Spleen (tissue), 11 donors: ENCODE measurements at regions not wholly inside any gene's neighbourhood (a gene's known extent, or its start where the extent isn't known, plus 50 kb on each side); places are given as distances from the start of the nearest gene placed in this dataset.
A peak's percentile ranks its signal among the peaks of the same experiment; 100 is the strongest.

ENCODE experiments used
- DNase-seq: peaks from one replicate; pipeline ENCODE4 v3.0.0-alpha.2; 2020
- H3K27ac ChIP-seq, 8 donors: fragments of 200-600 bp; sonication (generic) in 7 of 8; 1 replicate in 4 of 8; 2 replicates in 4 of 8; pipeline versions ENCODE4 v1.5.0 to v1.8.0; 2016 to 2021; ENCODE audit warnings: inconsistent platforms in 4 of 8, mild to moderate bottlenecking in 4 of 8, moderate library complexity in 1 of 8
- H3K27me3 ChIP-seq, 7 donors: fragments of 200-600 bp; sonication (generic) in 6 of 7; replicated peaks in 1 of 7; 1 replicate in 4 of 7; 2 replicates in 3 of 7; pipeline versions ENCODE4 v1.5.0 to v1.8.0; 2016 to 2021; ENCODE audit warnings: inconsistent platforms in 3 of 7, mild to moderate bottlenecking in 1 of 7
- H3K36me3 ChIP-seq, 6 donors: fragments of 200-600 bp; sonication (generic) in 5 of 6; 1 replicate in 4 of 6; 2 replicates in 2 of 6; pipeline versions ENCODE4 v1.5.0 to v1.8.0; 2016 to 2021; ENCODE audit warnings: inconsistent platforms in 2 of 6
- H3K4me1 ChIP-seq, 6 donors: fragments of 200-600 bp; sonication (generic) in 5 of 6; 1 replicate in 3 of 6; 2 replicates in 3 of 6; pipeline versions ENCODE4 v1.5.0 to v1.8.0; 2016 to 2021; ENCODE audit warnings: inconsistent platforms in 3 of 6
- H3K4me3 ChIP-seq, 8 donors: fragments of 200-600 bp; sonication (generic) in 7 of 8; 1 replicate in 4 of 8; 2 replicates in 4 of 8; pipeline versions ENCODE4 v1.5.0 to v1.8.0; 2016 to 2021; ENCODE audit warnings: inconsistent platforms in 4 of 8, mild to moderate bottlenecking in 4 of 8, moderate library complexity in 2 of 8
- H3K9me3 ChIP-seq, 8 donors: fragments of 200-600 bp; sonication (generic) in 7 of 8; 1 replicate in 4 of 8; 2 replicates in 4 of 8; pipeline versions ENCODE4 v1.5.0 to v1.8.0; 2016 to 2021; ENCODE audit warnings: inconsistent platforms in 4 of 8
- CTCF ChIP-seq, 11 experiments: fragments of 200-600 bp in 7 of 11; fragments of 450-650 bp in 4 of 11; sonication (generic) in 4 of 11; IDR thresholded peaks in 8 of 11; conservative IDR thresholded peaks in 3 of 11; 1 replicate in 7 of 11; 2 replicates in 4 of 11; pipeline versions ENCODE4 v1.4.0 to v1.8.0; 2016 to 2021; ENCODE audit warnings: antibody characterized with exemption in 11 of 11, inconsistent platforms in 4 of 11, mild to moderate bottlenecking in 1 of 11
- POLR2A ChIP-seq, 3 donors: fragments of 450-650 bp; IDR thresholded peaks; one replicate each; pipeline ENCODE4 v1.5.1; 2017; ENCODE audit warnings: antibody characterized with exemption in 3 of 3, mild to moderate bottlenecking in 1 of 3
- POLR2AphosphoS5 ChIP-seq, 3 donors: sonication (generic); formaldehyde crosslinking; IDR thresholded peaks; one replicate each; pipeline ENCODE4 v1.5.1; 2017; ENCODE audit warnings: antibody characterized with exemption in 3 of 3
- WGBS, 5 donors: extraction: QIAGEN DNeasy Blood & Tissue Kit in 3 of 5; methylation state at CpG; one replicate each; pipeline versions ENCODE4 v1.1.5 to v1.1.7; 2013 to 2018; 5-methylcytosine and 5-hydroxymethylcytosine counted together
- intact Hi-C: fragments of 100-400 bp; cut with DNase I; formaldehyde crosslinking; loops from one replicate; pipeline ENCODE4 v1.15.0; 2023; ENCODE audit warnings: low total_unique reads
- donor health status: healthy with polysubstance abuse.
- donor health status: DM: no; HTN: no; CAD: no; lungs with moderate emphysema.
- donor health status: DM: no; HTN: no; CAD: no.
- donor health status: Bipolar disorder and iron deficiency.
- donor health status: healthy.
- donor health status: DM: no; HTN: no; CAD: no.
- donor health status: DM: yes; HTN: yes; CAD: no.

GRCh38 chr14:106843951-106844483 is 1317.6 kb downstream of the TMEM121 start:
- H3K4me1 ChIP-seq, result peaks cover 7 to 66% (median 41%) of the 10 kb centered on the region in 6 donors
- H3K27ac ChIP-seq, result peak overlapping the region; percentile 87 to 97 (median 92)
- WGBS, 5 donors, result 16 to 26% (median 26%) methylated on average over 14 of the region's 14 CpGs
- H3K27me3 ChIP-seq, result peaks cover 0 to 7% (median 0%) of the 10 kb centered on the region in 7 donors
- intact Hi-C loops, result no loop called here
- DNase-seq, result peak; percentile 77
- H3K9me3 ChIP-seq, result no peaks in the 10 kb centered on the region
- H3K36me3 ChIP-seq, result no peaks in the 10 kb centered on the region
- TF ChIP-seq POLR2A (IDR thresholded peaks at IDR 0.05) (no peak), POLR2AphosphoS5 (IDR thresholded peaks at IDR 0.05) (no peak), CTCF (IDR thresholded peaks at IDR 0.05 in 8 of 11, conservative IDR thresholded peaks at IDR 0.05 in 3 of 11) (no peak)
- H3K4me3 ChIP-seq, result peak overlapping the region; percentile 56 to 78 (median 59)

DNA sequence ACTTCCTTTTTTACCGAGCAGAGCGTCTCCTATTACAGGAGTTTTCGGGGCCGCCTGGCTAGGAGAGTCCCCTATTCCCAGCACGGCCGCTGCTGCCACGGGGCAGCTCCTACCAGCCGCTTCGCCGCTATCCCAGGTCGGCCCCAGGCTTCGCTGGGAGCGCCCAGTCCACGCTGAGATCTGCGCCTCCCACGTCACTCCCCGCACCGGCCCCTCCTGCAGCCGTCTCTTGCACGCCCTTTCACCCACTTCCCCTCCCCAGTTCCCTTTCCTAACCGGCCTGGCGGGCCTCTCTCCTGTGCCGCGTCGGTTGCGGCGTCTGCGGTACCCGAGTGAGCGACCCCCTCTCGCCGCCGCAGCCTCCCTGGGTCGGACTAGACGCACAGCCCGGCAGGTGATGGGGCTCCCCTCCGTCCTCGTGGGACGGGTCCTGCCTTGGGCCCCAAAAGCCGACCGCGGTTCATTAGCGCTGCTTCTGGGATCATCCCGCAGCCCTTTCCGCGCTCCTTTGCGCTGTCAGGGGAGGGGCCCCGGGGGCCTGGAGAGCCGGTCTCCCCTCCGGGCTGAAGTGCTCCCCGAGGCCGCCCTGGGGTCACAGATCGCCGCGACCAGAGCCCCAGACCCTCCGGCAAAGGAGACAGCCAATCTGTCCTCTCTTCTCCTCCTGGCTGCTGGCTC is 1318.4 kb downstream of the TMEM121 start:
- DNase-seq, result peak; percentile 96
- intact Hi-C loops, result no loop called here
- peak; percentile 92 to 96 (median 94) for TF ChIP-seq POLR2AphosphoS5 (IDR thresholded peaks at IDR 0.05)
- TF ChIP-seq CTCF (IDR thresholded peaks at IDR 0.05 in 8 of 11, conservative IDR thresholded peaks at IDR 0.05 in 3 of 11), result no peak
- TF ChIP-seq POLR2A (IDR thresholded peaks at IDR 0.05), result peak in 2 of 3 donors; percentile 60 to 70
- Histone ChIP-seq H3K4me3 (peak overlapping the region; percentile 56 to 78 (median 59)), H3K36me3 (no peaks in the 10 kb centered on the region), H3K27ac (peak overlapping the region; percentile 87 to 97 (median 92)), H3K4me1 (peaks cover 7 to 73% (median 45%) of the 10 kb centered on the region in 6 donors), H3K27me3 (peaks cover 0 to 7% (median 0%) of the 10 kb centered on the region in 7 donors), H3K9me3 (no peaks in the 10 kb centered on the region)
- 6 to 26% (median 15%) methylated on average over 52 to 56 of the region's 56 CpGs for WGBS, 5 donors

DNA sequence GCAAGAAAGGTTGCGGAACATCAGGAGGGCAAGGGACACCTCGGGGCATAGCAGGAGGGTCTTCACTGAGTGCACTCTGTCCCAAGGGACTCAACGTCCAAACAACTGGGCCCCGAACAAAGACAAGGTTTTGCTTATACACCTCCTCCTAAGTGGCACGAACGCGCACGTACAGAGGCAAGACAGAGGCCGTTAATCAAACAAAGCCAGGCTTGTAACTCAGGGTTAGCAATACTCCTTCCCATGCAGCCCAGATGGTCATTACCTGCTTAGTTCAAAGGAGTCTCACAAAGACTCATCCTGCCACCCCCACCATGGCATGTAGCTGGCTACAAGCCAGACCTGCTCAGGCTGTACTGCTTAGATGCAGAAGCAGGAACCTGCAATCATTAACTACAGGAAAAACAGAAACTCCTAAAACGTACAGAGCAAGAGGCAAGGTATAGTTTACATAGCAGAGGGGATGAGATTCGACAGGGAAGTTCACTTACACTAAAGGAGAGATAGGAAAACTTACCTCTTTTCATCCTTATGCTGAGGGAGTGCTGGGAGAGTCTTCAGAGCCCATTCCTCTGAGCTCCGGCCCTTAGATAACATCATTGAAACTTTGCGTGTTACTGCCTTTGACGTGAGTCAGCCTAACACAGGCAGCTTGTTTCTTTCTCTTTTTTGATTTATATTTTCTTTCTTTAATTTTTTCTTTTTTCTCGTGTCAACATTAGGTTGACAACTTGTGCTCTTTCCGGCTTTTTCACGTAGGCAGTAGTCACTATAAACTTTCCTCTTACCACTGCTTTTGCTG is 1319.1 kb downstream of the TMEM121 start:
- Histone ChIP-seq H3K9me3 (no peaks in the 10 kb centered on the region), H3K4me1 (peaks cover 7 to 73% (median 47%) of the 10 kb centered on the region in 6 donors), H3K27ac (peak overlapping the region; percentile 87 to 97 (median 92)), H3K27me3 (peaks cover 0 to 7% (median 0%) of the 10 kb centered on the region in 7 donors), H3K36me3 (no peaks in the 10 kb centered on the region), H3K4me3 (peak overlapping the region; percentile 56 to 78 (median 59))
- TF ChIP-seq CTCF (IDR thresholded peaks at IDR 0.05 in 8 of 11, conservative IDR thresholded peaks at IDR 0.05 in 3 of 11) (no peak), POLR2AphosphoS5 (IDR thresholded peaks at IDR 0.05) (peak in 1 of 3 donors; percentile 52), POLR2A (IDR thresholded peaks at IDR 0.05) (no peak)
- 22 to 54% (median 30%) methylated on average over 16 to 17 of the region's 17 CpGs for WGBS, 5 donors
- intact Hi-C loops, result no loop called here
- DNase-seq, result peak; percentile 87
